HCT116 (cell line): ENCODE measurements at regions not wholly inside any gene's neighbourhood (a gene's known extent, or its start where the extent isn't known, plus 50 kb on each side); places are given as distances from the start of the nearest gene placed in this dataset.

Experiments
- ATAC-seq: fragments of 200-7000 bp; cut with Tn5 transposase; 2 replicates; pipeline ENCODE4 v1.9.1; 2020; ENCODE audit warnings: mild to moderate bottlenecking, moderate library complexity
- BruUV-seq: library from RNA; stranded (reverse); fragments of 400-500 nt; replicated peaks from 2 replicates; lab custom pipeline; 2021; lab: Mats Ljungman, UMichigan
- CTCF ChIA-PET: fragments of 300-600 bp; sonication (Branson Sonifier 250); formaldehyde crosslinking; loops from one replicate; lab custom pipeline; 2021; ENCODE audit warnings: antibody characterized with exemption; lab: Charles Lee
- POLR2A ChIA-PET: fragments of 300-600, 350-600 bp; sonication (Branson Sonifier 250); formaldehyde crosslinking; loops from one replicate; lab custom pipeline; 2021; ENCODE audit warnings: antibody characterized with exemption; lab: Charles Lee
- RAD21 ChIA-PET, 2 experiments: fragments of 300-600 bp; sonication (Branson Sonifier 250); formaldehyde crosslinking; loops; one replicate each; lab custom pipeline; 2023; ENCODE audit warnings: low total read pairs in 2 of 2; ENCODE audit not compliant: uncharacterized antibody in 2 of 2, unreplicated experiment in 2 of 2, low non-redundant PET in 1 of 2; lab: Charles Lee
- DNase-seq: peaks from one replicate; pipeline ENCODE4 v3.0.0-alpha.2; 2010; ENCODE audit warnings: low read depth, low spot score
- H2AFZ ChIP-seq: fragments of 200-600 bp; shearing (Covaris generic), sonication (generic); 2 replicates; pipeline ENCODE4 v1.6.1; 2017; ENCODE audit warnings: low read depth, mixed run types, mixed read lengths, antibody characterized with exemption, low read length; ENCODE audit not compliant: poor library complexity, severe bottlenecking
- H3K27ac ChIP-seq: 2 replicates; pipeline ENCODE4 v1.5.1; 2012; ENCODE audit warnings: low read depth, low read length
- H3K27me3 ChIP-seq: fragments of 200-600 bp; sonication (generic); 2 replicates; pipeline ENCODE4 v1.6.1; 2016; ENCODE audit warnings: mixed run types, low read length, mixed read lengths; ENCODE audit not compliant: insufficient read depth
- H3K36me3 ChIP-seq, 2 experiments: fragments of 200-500 bp in 1 of 2; fragments of 200-600 bp in 1 of 2; sonication (Bioruptor generic) in 1 of 2; sonication (generic) in 1 of 2; 2 replicates each; pipeline versions ENCODE4 v1.5.1 to v1.6.1; 2014 to 2016; ENCODE audit warnings: low read length in 2 of 2, inconsistent platforms in 1 of 2, mixed read lengths in 1 of 2, mixed run types in 1 of 2; ENCODE audit not compliant: insufficient read depth in 2 of 2, control insufficient read depth in 1 of 2
- H3K4me1 ChIP-seq, 2 experiments: fragments of 200-600 bp in 1 of 2; sonication (generic) in 1 of 2; 2 replicates each; pipeline versions ENCODE4 v1.5.1 to v1.6.1; 2012 to 2017; ENCODE audit warnings: low read length in 2 of 2, inconsistent platforms in 1 of 2, mild to moderate bottlenecking in 1 of 2, mixed read lengths in 1 of 2, mixed run types in 1 of 2, moderate library complexity in 1 of 2; ENCODE audit not compliant: insufficient read depth in 2 of 2, control insufficient read depth in 1 of 2
- H3K4me2 ChIP-seq: fragments of 200-600 bp; sonication (generic); 2 replicates; pipeline ENCODE4 v1.6.1; 2017; ENCODE audit warnings: mixed run types, low read length, mixed read lengths
- H3K4me3 ChIP-seq, 2 experiments: fragments of 200-600 bp in 1 of 2; sonication (generic) in 1 of 2; replicated peaks in 1 of 2; 2 replicates each; pipeline ENCODE4 v1.5.1; 2011 to 2016; ENCODE audit warnings: low read length in 2 of 2, control low read depth in 1 of 2, low read depth in 1 of 2, mild to moderate bottlenecking in 1 of 2, mixed read lengths in 1 of 2, mixed run types in 1 of 2
- H3K79me2 ChIP-seq: fragments of 200-600 bp; sonication (generic); 2 replicates; pipeline ENCODE4 v1.6.1; 2017; ENCODE audit warnings: mild to moderate bottlenecking, mixed run types, low read length, moderate library complexity, mixed read lengths; ENCODE audit not compliant: insufficient read depth
- H3K9ac ChIP-seq: fragments of 200-600 bp; sonication (generic); 2 replicates; pipeline ENCODE4 v1.6.1; 2016; ENCODE audit warnings: low read length, mixed read lengths
- H3K9me2 ChIP-seq: fragments of 200-600 bp; sonication (generic), shearing (Covaris generic); 2 replicates; pipeline ENCODE4 v1.6.1; 2017; ENCODE audit warnings: mixed run types, mild to moderate bottlenecking, moderate library complexity; ENCODE audit not compliant: insufficient read depth
- H3K9me3 ChIP-seq, 2 experiments: fragments of 200-500 bp in 1 of 2; fragments of 200-600 bp in 1 of 2; sonication (Bioruptor generic) in 1 of 2; sonication (generic) in 1 of 2; 2 replicates each; pipeline ENCODE4 v1.6.1; 2014 to 2017; ENCODE audit warnings: low read length in 2 of 2, mixed read lengths in 2 of 2, inconsistent platforms in 1 of 2, low read depth in 1 of 2, mild to moderate bottlenecking in 1 of 2, mixed run types in 1 of 2, moderate library complexity in 1 of 2; ENCODE audit not compliant: control insufficient read depth in 1 of 2, insufficient read depth in 1 of 2
- H4K20me1 ChIP-seq: fragments of 200-600 bp; sonication (generic), shearing (Covaris generic); 2 replicates; pipeline ENCODE4 v1.6.1; 2017; ENCODE audit warnings: mixed run types, mild to moderate bottlenecking, moderate library complexity; ENCODE audit not compliant: insufficient read depth
- CBX3 ChIP-seq: IDR thresholded peaks from 2 replicates; pipeline ENCODE4 v1.6.1; 2012; ENCODE audit warnings: low read depth
- EGR1 ChIP-seq: IDR thresholded peaks from 2 replicates; pipeline ENCODE4 v1.6.1; 2012; ENCODE audit warnings: low read depth
- EZH2 ChIP-seq: fragments of 200-600 bp; sonication (generic); IDR thresholded peaks from 2 replicates; pipeline ENCODE4 v1.6.1; 2017; ENCODE audit warnings: antibody characterized with exemption, mixed run types
- FOSL1 ChIP-seq: IDR thresholded peaks from 2 replicates; pipeline ENCODE4 v1.6.1; 2012; ENCODE audit warnings: low read depth
- JUND ChIP-seq: IDR thresholded peaks from 2 replicates; pipeline ENCODE4 v1.6.1; 2012
- POLR2A ChIP-seq: IDR thresholded peaks from 2 replicates; pipeline ENCODE4 v1.7.0; 2011; ENCODE audit warnings: borderline replicate concordance; ENCODE audit not compliant: insufficient read depth, insufficient read length; ENCODE audit errors: extremely low read depth
- SP1 ChIP-seq: IDR thresholded peaks from 2 replicates; pipeline ENCODE4 v1.6.1; 2012; ENCODE audit warnings: low read depth
- SRF ChIP-seq: IDR thresholded peaks from 2 replicates; pipeline ENCODE4 v1.6.1; 2012; ENCODE audit warnings: low read depth
- YY1 ChIP-seq: IDR thresholded peaks from 2 replicates; pipeline ENCODE4 v1.6.1; 2011; ENCODE audit warnings: low read length, low read depth, moderate library complexity, mild to moderate bottlenecking; ENCODE audit not compliant: insufficient replicate concordance; ENCODE audit errors: extremely low read depth
- ZNF274 ChIP-seq: fragments of 200-500 bp; sonication (Bioruptor generic); IDR thresholded peaks from 2 replicates; pipeline ENCODE4 v1.6.1; 2014; ENCODE audit warnings: mild to moderate bottlenecking, low read depth, low read length, inconsistent platforms
- intact Hi-C: fragments of 100-400 bp; cut with micrococcal nuclease; formaldehyde crosslinking; loops from 2 replicates; pipeline ENCODE4 v1.10.0; 2022
- TF ChIP-seq, protein P1 (sequence below): IDR thresholded peaks from 2 replicates; pipeline ENCODE4 v1.6.1; 2011; ENCODE audit warnings: mild to moderate bottlenecking, low read length, moderate library complexity; ENCODE audit not compliant: insufficient replicate concordance; ENCODE audit errors: extremely low read depth
- TF ChIP-seq, protein P2 (sequence below): IDR thresholded peaks from 2 replicates; pipeline ENCODE4 v1.6.1; 2012
- TF ChIP-seq, protein P3 (sequence below), 3 experiments: fragments of 200-600 bp in 1 of 3; sonication (generic) in 1 of 3; IDR thresholded peaks in 2 of 3; conservative IDR thresholded peaks in 1 of 3; 2 replicates each; pipeline ENCODE4 v1.5.1; 2012 to 2017; ENCODE audit warnings: low read depth in 2 of 3, low read length in 2 of 3, antibody characterized with exemption in 1 of 3, borderline replicate concordance in 1 of 3, control low read depth in 1 of 3, mild to moderate bottlenecking in 1 of 3, mixed read lengths in 1 of 3, mixed run types in 1 of 3, moderate library complexity in 1 of 3; ENCODE audit not compliant: insufficient read depth in 1 of 3

DNA sequence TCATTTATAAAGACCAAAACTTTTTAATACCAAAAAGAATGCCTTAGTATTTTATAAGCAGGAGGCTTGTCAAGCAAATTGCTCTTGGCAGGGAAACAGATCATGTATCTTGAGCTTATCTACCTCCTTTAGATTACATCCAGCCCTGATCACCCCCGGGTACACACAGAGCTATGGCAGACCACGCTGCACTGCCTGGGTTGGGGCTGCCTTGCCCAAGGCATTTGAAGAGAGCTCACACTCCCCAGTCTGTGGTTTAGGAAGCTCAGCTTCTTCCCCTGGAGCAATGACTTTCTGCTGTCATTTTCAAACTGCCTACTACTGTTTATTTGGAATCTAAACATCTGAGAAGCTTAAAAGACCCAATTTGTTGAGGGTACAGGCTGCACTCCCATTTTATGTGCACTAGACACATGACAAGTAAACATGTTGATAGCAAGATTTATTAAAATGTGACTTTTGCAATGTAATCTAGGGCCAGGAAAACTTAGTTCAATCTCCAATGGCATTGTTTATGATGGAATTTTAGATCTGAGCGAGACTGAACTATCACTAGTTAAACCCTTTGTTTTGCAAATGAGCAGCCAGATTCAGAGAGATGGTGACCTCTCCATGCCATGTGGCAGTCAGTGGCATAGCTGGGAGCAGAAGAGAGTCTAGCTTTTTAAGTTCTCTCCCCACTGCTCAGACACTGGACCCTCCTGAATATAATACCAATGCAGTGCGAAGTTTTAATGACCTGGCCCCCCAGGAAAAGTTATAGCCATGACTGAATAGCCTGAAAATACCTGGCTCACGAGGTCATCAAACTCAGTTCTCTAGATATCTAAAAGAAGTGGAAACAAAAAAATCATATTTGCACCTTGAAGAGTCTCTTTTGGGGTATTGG lies 214.9 kb downstream of the HLX start:
- no peak overlapping the region for H3K4me3 ChIP-seq
- no peaks in the 10 kb centered on the region for H3K4me1 ChIP-seq
- BruUV-seq = no TSS peak
- no peak overlapping the region for H3K9ac ChIP-seq
- intact Hi-C loops = no loop called here
- no peaks in the 10 kb centered on the region for H3K27me3 ChIP-seq
- DNase-seq (no peak), ATAC-seq (no peak)
- no peak overlapping the region for H3K27ac ChIP-seq
- no peaks in the 10 kb centered on the region for H3K9me3 ChIP-seq
- ChIA-PET POLR2A (no interaction called here), CTCF (no interaction called here), RAD21 (no interaction called here)
- H4K20me1 ChIP-seq = no peaks in the 10 kb centered on the region
- H3K9me2 ChIP-seq = no peaks in the 10 kb centered on the region
- no peak overlapping the region for H3K4me2 ChIP-seq
- no peaks in the 10 kb centered on the region for H3K36me3 ChIP-seq
- no peak for TF ChIP-seq POLR2A
- TF ChIP-seq, protein P1, sequence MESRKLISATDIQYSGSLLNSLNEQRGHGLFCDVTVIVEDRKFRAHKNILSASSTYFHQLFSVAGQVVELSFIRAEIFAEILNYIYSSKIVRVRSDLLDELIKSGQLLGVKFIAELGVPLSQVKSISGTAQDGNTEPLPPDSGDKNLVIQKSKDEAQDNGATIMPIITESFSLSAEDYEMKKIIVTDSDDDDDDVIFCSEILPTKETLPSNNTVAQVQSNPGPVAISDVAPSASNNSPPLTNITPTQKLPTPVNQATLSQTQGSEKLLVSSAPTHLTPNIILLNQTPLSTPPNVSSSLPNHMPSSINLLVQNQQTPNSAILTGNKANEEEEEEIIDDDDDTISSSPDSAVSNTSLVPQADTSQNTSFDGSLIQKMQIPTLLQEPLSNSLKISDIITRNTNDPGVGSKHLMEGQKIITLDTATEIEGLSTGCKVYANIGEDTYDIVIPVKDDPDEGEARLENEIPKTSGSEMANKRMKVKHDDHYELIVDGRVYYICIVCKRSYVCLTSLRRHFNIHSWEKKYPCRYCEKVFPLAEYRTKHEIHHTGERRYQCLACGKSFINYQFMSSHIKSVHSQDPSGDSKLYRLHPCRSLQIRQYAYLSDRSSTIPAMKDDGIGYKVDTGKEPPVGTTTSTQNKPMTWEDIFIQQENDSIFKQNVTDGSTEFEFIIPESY = no peak
- TF ChIP-seq SP1 = no peak
- TF ChIP-seq CBX3 = no peak
- TF ChIP-seq ZNF274 = no peak
- no peak for TF ChIP-seq YY1
- TF ChIP-seq, protein P2, sequence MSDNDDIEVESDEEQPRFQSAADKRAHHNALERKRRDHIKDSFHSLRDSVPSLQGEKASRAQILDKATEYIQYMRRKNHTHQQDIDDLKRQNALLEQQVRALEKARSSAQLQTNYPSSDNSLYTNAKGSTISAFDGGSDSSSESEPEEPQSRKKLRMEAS = no peak
- no peak for TF ChIP-seq EGR1
- TF ChIP-seq EZH2 = no peak
- no peak for TF ChIP-seq FOSL1
- TF ChIP-seq, protein P3, sequence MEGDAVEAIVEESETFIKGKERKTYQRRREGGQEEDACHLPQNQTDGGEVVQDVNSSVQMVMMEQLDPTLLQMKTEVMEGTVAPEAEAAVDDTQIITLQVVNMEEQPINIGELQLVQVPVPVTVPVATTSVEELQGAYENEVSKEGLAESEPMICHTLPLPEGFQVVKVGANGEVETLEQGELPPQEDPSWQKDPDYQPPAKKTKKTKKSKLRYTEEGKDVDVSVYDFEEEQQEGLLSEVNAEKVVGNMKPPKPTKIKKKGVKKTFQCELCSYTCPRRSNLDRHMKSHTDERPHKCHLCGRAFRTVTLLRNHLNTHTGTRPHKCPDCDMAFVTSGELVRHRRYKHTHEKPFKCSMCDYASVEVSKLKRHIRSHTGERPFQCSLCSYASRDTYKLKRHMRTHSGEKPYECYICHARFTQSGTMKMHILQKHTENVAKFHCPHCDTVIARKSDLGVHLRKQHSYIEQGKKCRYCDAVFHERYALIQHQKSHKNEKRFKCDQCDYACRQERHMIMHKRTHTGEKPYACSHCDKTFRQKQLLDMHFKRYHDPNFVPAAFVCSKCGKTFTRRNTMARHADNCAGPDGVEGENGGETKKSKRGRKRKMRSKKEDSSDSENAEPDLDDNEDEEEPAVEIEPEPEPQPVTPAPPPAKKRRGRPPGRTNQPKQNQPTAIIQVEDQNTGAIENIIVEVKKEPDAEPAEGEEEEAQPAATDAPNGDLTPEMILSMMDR (IDR thresholded peaks at IDR 0.05 in 2 of 3, conservative IDR thresholded peaks at IDR 0.05 in 1 of 3; ENCODE audit: borderline replicate concordance in 1 of 3, insufficient read depth in 1 of 3, low read depth in 2 of 3, low read length in 2 of 3) = no peak
- TF ChIP-seq SRF = no peak
- TF ChIP-seq JUND = no peak
- H2AFZ ChIP-seq = no peak overlapping the region
- H3K79me2 ChIP-seq = no peaks in the 10 kb centered on the region
